CD4-positive, alpha-beta T cell (primary cell): ENCODE measurements at regions not wholly inside any gene's neighbourhood (a gene's known extent, or its start where the extent isn't known, plus 50 kb on each side); places are given as distances from the start of the nearest gene placed in this dataset.

Experiments
- ATAC-seq: fragments of 200-7000 bp; cut with Tn5 transposase; one replicate; pipeline ENCODE4 v1.10.0; 2022; ENCODE audit warnings: mild to moderate bottlenecking; ENCODE audit not compliant: poor library complexity
- CTCF ChIA-PET: fragments of 350-600 bp; sonication (Branson Sonifier 250); formaldehyde crosslinking; loops from one replicate; lab custom pipeline; 2021; ENCODE audit warnings: antibody characterized with exemption, inconsistent platforms; lab: Charles Lee
- POLR2A ChIA-PET: fragments of 350-600 bp; sonication (Branson Sonifier 250); formaldehyde crosslinking; loops from one replicate; lab custom pipeline; 2021; ENCODE audit warnings: antibody characterized with exemption, inconsistent platforms; lab: Charles Lee
- DNase-seq, 14 experiments: peaks; one replicate each; pipeline ENCODE4 v3.0.0-alpha.2; 2013 to 2020; ENCODE audit warnings: mixed read lengths in 2 of 14
- H3K27ac ChIP-seq, 2 donors: one replicate each; pipeline versions ENCODE4 v1.5.1 to v1.7.0; 2013; ENCODE audit warnings: low read length in 2 of 2, low read depth in 1 of 2, mild to moderate bottlenecking in 1 of 2
- H3K27me3 ChIP-seq, 2 experiments: 1 replicate in 1 of 2; 2 replicates in 1 of 2; pipeline versions ENCODE4 v1.6.1 to v1.7.0; 2013; ENCODE audit warnings: low read length in 2 of 2, control low read depth in 1 of 2, mild to moderate bottlenecking in 1 of 2, moderate library complexity in 1 of 2; ENCODE audit not compliant: insufficient read depth in 2 of 2, control insufficient read depth in 1 of 2
- H3K36me3 ChIP-seq: one replicate; pipeline ENCODE4 v1.6.1; 2013; ENCODE audit warnings: low read length, control low read depth; ENCODE audit not compliant: insufficient read depth
- H3K4me1 ChIP-seq: one replicate; pipeline ENCODE4 v1.6.1; 2013; ENCODE audit warnings: low read length, control low read depth; ENCODE audit not compliant: insufficient read depth
- H3K4me3 ChIP-seq: one replicate; pipeline ENCODE4 v1.5.1; 2013; ENCODE audit warnings: mild to moderate bottlenecking, low read length, moderate library complexity
- H3K9me3 ChIP-seq, 2 experiments: 1 replicate in 1 of 2; 2 replicates in 1 of 2; pipeline versions ENCODE4 v1.6.1 to v1.7.0; 2013; ENCODE audit warnings: low read length in 2 of 2, mild to moderate bottlenecking in 2 of 2, control low read depth in 1 of 2, moderate library complexity in 1 of 2; ENCODE audit not compliant: control insufficient read depth in 1 of 2, insufficient read depth in 1 of 2
- H3K27ac Mint-ChIP-seq: one replicate; pipeline ENCODE4 v1.8.0; 2020; ENCODE audit warnings: mixed read lengths
- H3K27me3 Mint-ChIP-seq: one replicate; pipeline ENCODE4 v1.8.0; 2021; ENCODE audit warnings: mixed read lengths
- H3K36me3 Mint-ChIP-seq: one replicate; pipeline ENCODE4 v1.8.0; 2021; ENCODE audit warnings: low read depth, mixed read lengths
- H3K4me1 Mint-ChIP-seq: one replicate; pipeline ENCODE4 v1.8.0; 2021; ENCODE audit warnings: low read depth, mixed read lengths
- H3K4me3 Mint-ChIP-seq: one replicate; pipeline ENCODE4 v1.8.0; 2020; ENCODE audit warnings: mild to moderate bottlenecking, mixed read lengths
- H3K9me3 Mint-ChIP-seq: one replicate; pipeline ENCODE4 v1.8.0; 2020; ENCODE audit warnings: mixed read lengths
- intact Hi-C, 2 experiments: fragments of 100-400 bp; cut with DNase I in 1 of 2; cut with micrococcal nuclease in 1 of 2; formaldehyde crosslinking; loops; one replicate each; pipeline versions ENCODE4 v1.15.1 to v1.9.0; 2023 to 2025; cut with DNase I, micrococcal nuclease
- TF ChIP-seq, protein P1 (sequence below): fragments of 200-600 bp; IDR thresholded peaks from one replicate; pipeline ENCODE4 v1.8.0; 2022; ENCODE audit warnings: antibody characterized with exemption, mild to moderate bottlenecking

DNA sequence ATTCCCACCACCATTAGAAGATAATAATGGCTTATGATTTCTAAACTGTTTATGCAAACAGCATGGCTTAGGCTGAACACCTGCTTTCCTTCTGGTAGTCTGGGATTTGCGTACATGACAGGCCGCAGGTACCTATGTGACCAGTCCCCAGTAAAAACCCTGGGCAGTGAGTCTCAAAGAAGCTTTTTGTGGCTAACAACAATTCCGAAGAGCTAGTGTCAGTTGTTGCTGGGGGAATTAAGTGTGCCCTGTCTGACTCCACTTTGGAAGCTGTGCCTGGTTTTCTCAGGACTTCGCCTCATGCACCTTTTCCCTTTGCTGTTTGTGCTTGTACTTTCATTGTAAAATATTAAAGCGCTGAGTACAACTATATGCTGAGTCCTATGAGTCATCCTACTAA is 250.2 kb upstream of the MIR17HG start:
- Histone ChIP-seq H3K4me1 (no peaks in the 10 kb centered on the region), H3K36me3 (no peaks in the 10 kb centered on the region), H3K27ac (no peak overlapping the region), H3K4me3 (no peak overlapping the region), H3K27me3 (no peaks in the 10 kb centered on the region), H3K9me3 (no peaks in the 10 kb centered on the region)
- DNase-seq (no peak), ATAC-seq (no peak)
- H3K27me3 Mint-ChIP-seq = no peaks in the 10 kb centered on the region
- H3K9me3 Mint-ChIP-seq = no peaks in the 10 kb centered on the region
- H3K4me1 Mint-ChIP-seq = no peaks in the 10 kb centered on the region
- intact Hi-C loops = no loop called here
- CTCF ChIA-PET = no interaction called here
- no peaks in the 10 kb centered on the region for H3K36me3 Mint-ChIP-seq
- no peak overlapping the region for H3K4me3 Mint-ChIP-seq
- POLR2A ChIA-PET = no interaction called here
- no peak overlapping the region for H3K27ac Mint-ChIP-seq
- TF ChIP-seq, protein P1, sequence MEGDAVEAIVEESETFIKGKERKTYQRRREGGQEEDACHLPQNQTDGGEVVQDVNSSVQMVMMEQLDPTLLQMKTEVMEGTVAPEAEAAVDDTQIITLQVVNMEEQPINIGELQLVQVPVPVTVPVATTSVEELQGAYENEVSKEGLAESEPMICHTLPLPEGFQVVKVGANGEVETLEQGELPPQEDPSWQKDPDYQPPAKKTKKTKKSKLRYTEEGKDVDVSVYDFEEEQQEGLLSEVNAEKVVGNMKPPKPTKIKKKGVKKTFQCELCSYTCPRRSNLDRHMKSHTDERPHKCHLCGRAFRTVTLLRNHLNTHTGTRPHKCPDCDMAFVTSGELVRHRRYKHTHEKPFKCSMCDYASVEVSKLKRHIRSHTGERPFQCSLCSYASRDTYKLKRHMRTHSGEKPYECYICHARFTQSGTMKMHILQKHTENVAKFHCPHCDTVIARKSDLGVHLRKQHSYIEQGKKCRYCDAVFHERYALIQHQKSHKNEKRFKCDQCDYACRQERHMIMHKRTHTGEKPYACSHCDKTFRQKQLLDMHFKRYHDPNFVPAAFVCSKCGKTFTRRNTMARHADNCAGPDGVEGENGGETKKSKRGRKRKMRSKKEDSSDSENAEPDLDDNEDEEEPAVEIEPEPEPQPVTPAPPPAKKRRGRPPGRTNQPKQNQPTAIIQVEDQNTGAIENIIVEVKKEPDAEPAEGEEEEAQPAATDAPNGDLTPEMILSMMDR = no peak

DNA sequence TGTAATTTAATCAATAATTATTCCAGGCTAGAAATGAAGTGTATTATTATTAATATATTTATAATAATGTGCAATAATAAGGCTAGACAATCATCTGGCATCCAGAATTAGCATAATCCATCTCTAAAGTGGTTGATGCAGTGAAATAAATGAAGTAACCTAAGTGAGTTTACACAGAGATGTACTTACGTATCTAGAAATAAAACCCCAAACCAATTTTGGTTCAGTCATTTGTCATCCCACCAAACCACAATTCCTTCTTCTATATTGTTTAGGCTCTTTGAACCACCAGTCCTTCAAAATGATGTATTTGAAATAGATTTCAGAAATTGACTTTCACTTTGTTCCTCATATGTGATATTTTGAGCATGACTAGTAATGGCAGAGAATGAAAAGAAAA is 247.6 kb upstream of the MIR17HG start:
- no peaks in the 10 kb centered on the region for H3K36me3 Mint-ChIP-seq
- DNase-seq (no peak), ATAC-seq (no peak)
- ChIA-PET POLR2A (no interaction called here), CTCF (no interaction called here)
- Histone ChIP-seq H3K4me3 (no peak overlapping the region), H3K27me3 (no peaks in the 10 kb centered on the region), H3K9me3 (no peaks in the 10 kb centered on the region), H3K4me1 (no peaks in the 10 kb centered on the region), H3K27ac (no peak overlapping the region), H3K36me3 (no peaks in the 10 kb centered on the region)
- H3K27ac Mint-ChIP-seq = no peak overlapping the region
- no peaks in the 10 kb centered on the region for H3K9me3 Mint-ChIP-seq
- no peaks in the 10 kb centered on the region for H3K4me1 Mint-ChIP-seq
- H3K27me3 Mint-ChIP-seq = peaks cover 8% of the 10 kb centered on the region
- intact Hi-C loops = no loop called here
- TF ChIP-seq, protein P1 = no peak
- H3K4me3 Mint-ChIP-seq = no peak overlapping the region

DNA sequence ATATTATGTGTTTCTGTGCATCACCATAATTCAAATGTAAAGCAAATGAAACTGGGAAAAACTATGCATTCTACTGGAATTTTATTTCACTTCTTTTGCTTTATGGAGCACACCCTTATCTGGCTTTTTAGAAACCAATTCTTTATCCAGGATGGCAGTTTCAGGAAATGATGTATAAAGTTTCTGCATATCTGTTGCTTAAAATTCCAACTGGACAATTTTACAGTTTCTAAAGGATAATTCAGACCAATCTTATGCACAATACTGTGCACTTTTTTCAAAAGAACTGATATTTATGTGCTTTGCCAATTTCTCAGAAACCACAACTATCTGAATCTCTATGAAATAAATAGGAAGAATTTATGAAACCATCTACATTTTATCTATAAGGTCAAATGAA is 246.5 kb upstream of the MIR17HG start:
- DNase-seq (no peak), ATAC-seq (no peak)
- CTCF ChIA-PET = no interaction called here
- Histone ChIP-seq H3K4me3 (no peak overlapping the region), H3K36me3 (no peaks in the 10 kb centered on the region), H3K9me3 (no peaks in the 10 kb centered on the region), H3K27ac (no peak overlapping the region), H3K4me1 (no peaks in the 10 kb centered on the region), H3K27me3 (no peaks in the 10 kb centered on the region)
- no peaks in the 10 kb centered on the region for H3K36me3 Mint-ChIP-seq
- no peaks in the 10 kb centered on the region for H3K4me1 Mint-ChIP-seq
- H3K27me3 Mint-ChIP-seq = peaks cover 8% of the 10 kb centered on the region
- TF ChIP-seq, protein P1 = no peak
- H3K4me3 Mint-ChIP-seq = no peak overlapping the region
- POLR2A ChIA-PET = no interaction called here
- no peak overlapping the region for H3K27ac Mint-ChIP-seq
- H3K9me3 Mint-ChIP-seq = no peaks in the 10 kb centered on the region
- intact Hi-C loops = no loop called here
